Activated naive CD4-positive, alpha-beta T cell treated with anti-CD3 and anti-CD28 coated beads for 36 hours (primary cell): ENCODE measurements at regions not wholly inside any gene's neighbourhood (a gene's known extent, or its start where the extent isn't known, plus 50 kb on each side); places are given as distances from the start of the nearest gene placed in this dataset.
"Not testable (repeated sequence)": the region's sequence is repeated elsewhere in the genome, so short reads cannot be mapped to it uniquely, and the experiment has no call there.

Experiments used
- CTCF ChIA-PET: fragments of 350-600 bp; sonication (Branson Sonifier 250); formaldehyde crosslinking; loops from one replicate; lab custom pipeline; 2021; ENCODE audit warnings: antibody characterized with exemption; lab: Charles Lee
- DNase-seq: peaks from one replicate; pipeline ENCODE4 v3.0.0-alpha.2; 2020
- H3K27ac Mint-ChIP-seq: one replicate; pipeline ENCODE4 v1.8.0; 2021; ENCODE audit warnings: mild to moderate bottlenecking, mixed read lengths
- H3K27me3 Mint-ChIP-seq: one replicate; pipeline ENCODE4 v1.8.0; 2021; ENCODE audit warnings: low read depth, mixed read lengths
- H3K36me3 Mint-ChIP-seq: one replicate; pipeline ENCODE4 v1.8.0; 2021; ENCODE audit warnings: low read depth, mixed read lengths
- H3K4me1 Mint-ChIP-seq: one replicate; pipeline ENCODE4 v1.8.0; 2021; ENCODE audit warnings: low read depth, mixed read lengths
- H3K4me3 Mint-ChIP-seq: one replicate; pipeline ENCODE4 v1.8.0; 2021; ENCODE audit warnings: mild to moderate bottlenecking, moderate library complexity, mixed read lengths
- H3K9me3 Mint-ChIP-seq: one replicate; pipeline ENCODE4 v1.8.0; 2021; ENCODE audit warnings: mixed read lengths
- intact Hi-C: fragments of 100-400 bp; cut with micrococcal nuclease; formaldehyde crosslinking; loops from one replicate; pipeline ENCODE4 v1.15.1; 2023

- H3K4me3 Mint-ChIP-seq, intact Hi-C loops, H3K27me3 Mint-ChIP-seq, H3K9me3 Mint-ChIP-seq, H3K36me3 Mint-ChIP-seq, H3K27ac Mint-ChIP-seq, H3K4me1 Mint-ChIP-seq, DNase-seq, CTCF ChIA-PET: not testable (repeated sequence)
Measured at GRCh38 chr16:86267657-86268056, 242.7 kb upstream of the FOXF1 start.

- CTCF ChIA-PET: no interaction called here
- no peak for DNase-seq
- Mint-ChIP-seq H3K9me3 (peaks cover 3% of the 10 kb centered on the region), H3K36me3 (no peaks in the 10 kb centered on the region), H3K4me1 (no peaks in the 10 kb centered on the region), H3K27ac (no peak overlapping the region), H3K27me3 (peaks cover 10% of the 10 kb centered on the region), H3K4me3 (no peak overlapping the region)
- intact Hi-C loops: no loop called here
Measured at GRCh38 chr16:86270696-86271095, 239.6 kb upstream of the FOXF1 start.

- Mint-ChIP-seq H3K4me1 (no peaks in the 10 kb centered on the region), H3K9me3 (peaks cover 3% of the 10 kb centered on the region), H3K27me3 (peaks cover 10% of the 10 kb centered on the region), H3K27ac (no peak overlapping the region), H3K36me3 (no peaks in the 10 kb centered on the region), H3K4me3 (no peak overlapping the region)
- intact Hi-C loops: no loop called here
- no peak for DNase-seq
- CTCF ChIA-PET: interaction anchor here (0.6 kb wide), 1 partner anchor 198 kb away, joined by 3 read pairs; no protein-coding TSS in a partner anchor
Measured at GRCh38 chr16:86272744-86273143, 237.6 kb upstream of the FOXF1 start.

DNA sequence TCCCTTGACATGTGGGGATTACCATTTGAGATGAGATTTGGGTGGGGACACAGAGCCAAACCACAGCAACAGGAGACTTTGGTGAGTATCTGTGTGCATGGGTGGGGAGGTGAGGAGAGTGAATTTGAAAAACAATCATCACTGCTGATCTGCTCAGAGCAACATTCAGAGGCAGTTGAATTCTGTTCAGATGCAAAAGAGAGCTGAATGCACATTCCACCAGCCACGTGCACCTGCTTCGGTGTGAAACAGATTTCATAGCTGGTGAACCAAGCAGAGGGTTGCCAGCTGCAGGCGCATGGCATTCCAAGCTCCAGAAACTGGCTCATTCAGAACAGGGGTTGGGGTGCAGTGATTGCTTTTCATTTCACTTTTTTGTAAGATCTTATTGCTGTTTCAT is 233.1 kb upstream of the FOXF1 start:
- CTCF ChIA-PET: no interaction called here
- Mint-ChIP-seq H3K4me3 (no peak overlapping the region), H3K9me3 (no peaks in the 10 kb centered on the region), H3K27me3 (peaks cover 11% of the 10 kb centered on the region), H3K4me1 (no peaks in the 10 kb centered on the region), H3K36me3 (no peaks in the 10 kb centered on the region), H3K27ac (no peak overlapping the region)
- intact Hi-C loops: no loop called here
- DNase-seq: no peak

- H3K27ac Mint-ChIP-seq, CTCF ChIA-PET, intact Hi-C loops, H3K36me3 Mint-ChIP-seq, DNase-seq, H3K4me3 Mint-ChIP-seq, H3K9me3 Mint-ChIP-seq, H3K4me1 Mint-ChIP-seq: not testable (repeated sequence)
- H3K27me3 Mint-ChIP-seq: peaks cover 11% of the 10 kb centered on the region
Measured at GRCh38 chr16:86277859-86278258, 232.5 kb upstream of the FOXF1 start.

GRCh38 chr16:86281421-86281820 is 228.9 kb upstream of the FOXF1 start:
- DNase-seq: no peak
- H3K9me3 Mint-ChIP-seq: no peaks in the 10 kb centered on the region
- no peaks in the 10 kb centered on the region for H3K4me1 Mint-ChIP-seq
- no peak overlapping the region for H3K4me3 Mint-ChIP-seq
- CTCF ChIA-PET: no interaction called here
- H3K36me3 Mint-ChIP-seq: no peaks in the 10 kb centered on the region
- intact Hi-C loops: no loop called here
- peaks cover 12% of the 10 kb centered on the region for H3K27me3 Mint-ChIP-seq
- no peak overlapping the region for H3K27ac Mint-ChIP-seq

- intact Hi-C loops: no loop called here
- no peaks in the 10 kb centered on the region for H3K4me1 Mint-ChIP-seq
- H3K36me3 Mint-ChIP-seq: no peaks in the 10 kb centered on the region
- CTCF ChIA-PET: no interaction called here
- no peak overlapping the region for H3K27ac Mint-ChIP-seq
- peaks cover 30% of the 10 kb centered on the region for H3K27me3 Mint-ChIP-seq
- no peak overlapping the region for H3K4me3 Mint-ChIP-seq
- DNase-seq: no peak
- H3K9me3 Mint-ChIP-seq: no peaks in the 10 kb centered on the region
Measured at GRCh38 chr16:86283944-86284343, 226.4 kb upstream of the FOXF1 start.

GRCh38 chr16:86285421-86285820 is 224.9 kb upstream of the FOXF1 start:
- H3K27me3 Mint-ChIP-seq: peaks cover 41% of the 10 kb centered on the region
- DNase-seq: no peak
- H3K4me3 Mint-ChIP-seq: no peak overlapping the region
- no peak overlapping the region for H3K27ac Mint-ChIP-seq
- intact Hi-C loops: no loop called here
- CTCF ChIA-PET: interaction anchor here (0.6 to 1.2 kb wide), 2 partner anchors 17 to 233 kb away, joined by 3 read pairs; no protein-coding TSS in a partner anchor
- H3K36me3 Mint-ChIP-seq: no peaks in the 10 kb centered on the region
- H3K9me3 Mint-ChIP-seq: no peaks in the 10 kb centered on the region
- no peaks in the 10 kb centered on the region for H3K4me1 Mint-ChIP-seq

DNA sequence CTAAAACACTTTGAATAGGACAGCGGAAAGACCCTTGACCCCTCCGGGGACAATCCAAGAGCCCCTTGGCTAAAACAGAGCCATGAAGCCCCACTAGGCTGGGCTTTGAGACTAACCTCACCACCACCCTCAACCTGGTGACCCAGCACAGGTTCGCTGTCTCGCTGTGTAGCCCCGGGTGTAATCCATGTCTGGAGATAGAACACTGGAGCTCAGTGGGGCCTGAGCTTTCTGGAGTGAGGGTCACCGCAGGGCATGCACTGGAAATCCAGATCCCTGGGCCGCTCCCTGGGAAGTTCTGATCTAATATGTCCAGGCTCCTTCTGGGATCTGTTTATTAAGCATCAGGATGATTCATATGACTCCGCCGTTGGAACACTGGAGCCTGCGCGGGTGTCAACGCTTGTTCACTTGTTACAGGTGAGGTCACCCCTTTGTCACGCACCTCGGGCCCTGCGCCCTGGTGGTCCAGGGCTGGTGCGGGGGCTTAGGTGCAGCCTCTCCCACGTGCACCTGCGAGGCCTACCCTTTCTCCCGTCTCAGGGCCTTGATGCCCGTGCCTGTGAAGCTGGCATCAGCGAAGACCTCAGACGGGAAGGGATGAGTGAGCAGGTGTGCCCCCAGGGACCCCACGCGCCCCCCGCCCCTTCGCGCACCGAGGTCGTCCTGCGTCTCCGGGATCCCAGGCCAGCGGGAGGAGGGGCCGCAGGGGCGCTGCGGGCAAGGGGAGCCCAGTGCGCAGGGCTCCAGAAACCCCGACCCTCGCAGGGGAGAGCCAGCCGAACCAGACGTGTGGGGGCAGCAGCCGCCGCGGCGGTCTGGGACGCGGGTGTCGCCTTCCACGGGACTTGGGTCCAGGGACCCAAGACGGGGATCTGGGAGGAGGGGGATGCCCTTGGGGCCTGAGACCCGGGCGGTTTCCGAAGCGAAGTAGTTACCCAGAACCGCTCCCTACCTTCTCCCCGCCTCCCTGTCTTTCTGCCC is 224.1 kb upstream of the FOXF1 start:
- intact Hi-C loops: no loop called here
- no peaks in the 10 kb centered on the region for H3K9me3 Mint-ChIP-seq

GRCh38 chr16:86286991-86287663 is 223.2 kb upstream of the FOXF1 start:
- intact Hi-C loops: no loop called here
- peaks cover 46% of the 10 kb centered on the region for H3K27me3 Mint-ChIP-seq
- CTCF ChIA-PET: no interaction called here
- no peaks in the 10 kb centered on the region for H3K4me1 Mint-ChIP-seq
- no peaks in the 10 kb centered on the region for H3K9me3 Mint-ChIP-seq
- no peak for DNase-seq
- H3K4me3 Mint-ChIP-seq: no peak overlapping the region
- H3K36me3 Mint-ChIP-seq: no peaks in the 10 kb centered on the region
- H3K27ac Mint-ChIP-seq: no peak overlapping the region

More for the DNA sequence above, 224.1 kb upstream of the FOXF1 start:
- CTCF ChIA-PET: interaction anchor here (0.6 to 1.2 kb wide), 2 partner anchors 17 to 232 kb away, joined by 3 read pairs; no protein-coding TSS in a partner anchor
- Mint-ChIP-seq H3K36me3 (no peaks in the 10 kb centered on the region), H3K4me3 (no peak overlapping the region), H3K27ac (no peak overlapping the region), H3K27me3 (peaks cover 43% of the 10 kb centered on the region), H3K4me1 (no peaks in the 10 kb centered on the region)
- no peak for DNase-seq

- no peak for DNase-seq
- no peaks in the 10 kb centered on the region for H3K36me3 Mint-ChIP-seq
- peaks cover 49% of the 10 kb centered on the region for H3K27me3 Mint-ChIP-seq
- no peaks in the 10 kb centered on the region for H3K9me3 Mint-ChIP-seq
- CTCF ChIA-PET: no interaction called here
- no peaks in the 10 kb centered on the region for H3K4me1 Mint-ChIP-seq
- no peak overlapping the region for H3K4me3 Mint-ChIP-seq
- no peak overlapping the region for H3K27ac Mint-ChIP-seq
- intact Hi-C loops: no loop called here
Measured at GRCh38 chr16:86287664-86288201, 222.6 kb upstream of the FOXF1 start.

DNA sequence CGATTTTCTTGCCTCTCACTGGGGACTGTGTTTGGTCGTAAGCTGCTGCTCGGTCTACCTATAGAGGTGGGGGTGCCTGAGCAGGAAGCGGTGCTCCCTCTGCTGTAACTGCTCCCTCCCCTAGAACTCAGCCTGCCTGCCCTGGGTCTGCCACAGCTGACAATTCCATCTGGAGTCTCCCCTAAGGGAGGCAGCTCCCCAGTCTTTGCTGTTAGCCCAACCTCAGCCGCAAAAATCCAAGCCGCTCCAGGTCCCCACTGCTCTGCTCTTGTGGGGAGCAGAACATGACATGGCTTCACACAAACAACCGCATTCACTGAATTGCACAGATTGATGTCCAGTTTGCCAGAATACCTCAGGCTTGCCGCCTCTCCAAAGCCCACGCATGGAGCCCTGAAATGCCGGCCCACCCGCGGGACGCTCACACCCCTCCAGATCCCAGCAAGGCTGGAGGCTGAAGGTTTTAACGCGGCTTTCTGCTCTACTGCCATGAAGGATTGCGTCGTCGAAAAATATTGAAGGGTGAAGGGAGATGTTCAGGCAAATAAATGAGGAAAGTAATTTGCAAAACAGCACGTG is 221.5 kb upstream of the FOXF1 start:
- no peaks in the 10 kb centered on the region for H3K36me3 Mint-ChIP-seq
- no peak overlapping the region for H3K27ac Mint-ChIP-seq
- intact Hi-C loops: no loop called here
- no peak overlapping the region for H3K4me3 Mint-ChIP-seq
- no peaks in the 10 kb centered on the region for H3K9me3 Mint-ChIP-seq
- CTCF ChIA-PET: no interaction called here
- DNase-seq: no peak
- peaks cover 54% of the 10 kb centered on the region for H3K27me3 Mint-ChIP-seq
- no peaks in the 10 kb centered on the region for H3K4me1 Mint-ChIP-seq
